H1 (cell line): ENCODE measurements at regions not wholly inside any gene's neighbourhood (a gene's known extent, or its start where the extent isn't known, plus 50 kb on each side); places are given as distances from the start of the nearest gene placed in this dataset.

Experiments
- CBX5 ChIP-seq: fragments of 300-800, 300-1000 bp; sonication (generic); IDR thresholded peaks from 2 replicates; pipeline ENCODE4 v1.7.1; 2016; ENCODE audit warnings: antibody characterized with exemption, low read length, low read depth
- CHD1 ChIP-seq: IDR thresholded peaks from 2 replicates; pipeline ENCODE4 v1.6.1; 2012; ENCODE audit warnings: low read depth, low read length, improper control_type of control experiment
- EGR1 ChIP-seq: IDR thresholded peaks from 2 replicates; pipeline ENCODE4 v1.6.1; 2011; ENCODE audit warnings: low read depth, low read length, borderline replicate concordance
- JUN ChIP-seq: IDR thresholded peaks from 2 replicates; pipeline ENCODE4 v1.6.1; 2011; ENCODE audit warnings: low read depth, mild to moderate bottlenecking, improper control_type of control experiment, low read length
- ZNF274 ChIP-seq: IDR thresholded peaks from 2 replicates; pipeline ENCODE4 v1.7.0; 2012; ENCODE audit warnings: low read length, borderline replicate concordance; ENCODE audit errors: extremely low read depth
- TF ChIP-seq, protein P1 (sequence below), 3 experiments: IDR thresholded peaks; 1 replicate in 2 of 3; 2 replicates in 1 of 3; pipeline versions ENCODE4 v1.5.1 to v1.6.1; 2011; ENCODE audit warnings: low read length in 3 of 3, mild to moderate bottlenecking in 3 of 3, inconsistent platforms in 2 of 3, low read depth in 1 of 3, moderate library complexity in 1 of 3; ENCODE audit not compliant: insufficient read depth in 1 of 3; ENCODE audit errors: control extremely low read depth in 1 of 3

DNA sequence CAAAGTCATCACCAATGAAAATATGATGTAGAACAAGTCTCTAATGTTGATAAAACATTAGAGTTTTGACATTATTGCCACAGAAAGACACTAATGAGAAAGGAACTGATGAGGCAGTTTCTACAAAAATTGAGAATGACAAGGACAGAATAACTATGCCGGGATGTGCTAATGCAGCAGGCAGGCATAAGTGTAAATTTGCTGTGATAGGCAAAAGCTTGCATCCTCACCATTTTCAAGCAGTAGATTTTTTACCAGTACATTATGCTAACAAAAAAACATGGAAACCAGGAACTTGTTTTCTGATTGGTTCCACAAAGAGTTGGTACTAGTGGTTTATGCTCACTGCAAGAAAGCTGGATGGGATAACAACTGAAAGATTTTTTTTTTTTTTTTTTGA is 715.5 kb upstream of the LRRTM4 start:
- TF ChIP-seq, protein P1, sequence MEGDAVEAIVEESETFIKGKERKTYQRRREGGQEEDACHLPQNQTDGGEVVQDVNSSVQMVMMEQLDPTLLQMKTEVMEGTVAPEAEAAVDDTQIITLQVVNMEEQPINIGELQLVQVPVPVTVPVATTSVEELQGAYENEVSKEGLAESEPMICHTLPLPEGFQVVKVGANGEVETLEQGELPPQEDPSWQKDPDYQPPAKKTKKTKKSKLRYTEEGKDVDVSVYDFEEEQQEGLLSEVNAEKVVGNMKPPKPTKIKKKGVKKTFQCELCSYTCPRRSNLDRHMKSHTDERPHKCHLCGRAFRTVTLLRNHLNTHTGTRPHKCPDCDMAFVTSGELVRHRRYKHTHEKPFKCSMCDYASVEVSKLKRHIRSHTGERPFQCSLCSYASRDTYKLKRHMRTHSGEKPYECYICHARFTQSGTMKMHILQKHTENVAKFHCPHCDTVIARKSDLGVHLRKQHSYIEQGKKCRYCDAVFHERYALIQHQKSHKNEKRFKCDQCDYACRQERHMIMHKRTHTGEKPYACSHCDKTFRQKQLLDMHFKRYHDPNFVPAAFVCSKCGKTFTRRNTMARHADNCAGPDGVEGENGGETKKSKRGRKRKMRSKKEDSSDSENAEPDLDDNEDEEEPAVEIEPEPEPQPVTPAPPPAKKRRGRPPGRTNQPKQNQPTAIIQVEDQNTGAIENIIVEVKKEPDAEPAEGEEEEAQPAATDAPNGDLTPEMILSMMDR (IDR thresholded peaks at IDR 0.05; ENCODE audit: control extremely low read depth in 1 of 3, insufficient read depth in 1 of 3, low read depth in 1 of 3, low read length in 3 of 3) = no peak
- TF ChIP-seq JUN = no peak
- TF ChIP-seq CHD1 = no peak
- no peak for TF ChIP-seq CBX5
- no peak for TF ChIP-seq EGR1
- no peak for TF ChIP-seq ZNF274
